Transverse colon (tissue), 3 donors: ENCODE measurements at regions not wholly inside any gene's neighbourhood (a gene's known extent, or its start where the extent isn't known, plus 50 kb on each side); places are given as distances from the start of the nearest gene placed in this dataset.

ENCODE experiments used
- POLR2A ChIP-seq: fragments of 450-650 bp; IDR thresholded peaks from one replicate; pipeline ENCODE4 v1.6.1; 2016; ENCODE audit warnings: antibody characterized with exemption, mild to moderate bottlenecking, moderate library complexity
- TF ChIP-seq, protein P1 (sequence below), 5 experiments: fragments of 200-600 bp in 3 of 5; fragments of 450-650 bp in 2 of 5; sonication (generic) in 3 of 5; IDR thresholded peaks; 1 replicate in 2 of 5; 2 replicates in 3 of 5; pipeline ENCODE4 v1.5.1; 2016 to 2017; ENCODE audit warnings: antibody characterized with exemption in 5 of 5, inconsistent platforms in 3 of 5, mild to moderate bottlenecking in 2 of 5, moderate library complexity in 1 of 5

DNA sequence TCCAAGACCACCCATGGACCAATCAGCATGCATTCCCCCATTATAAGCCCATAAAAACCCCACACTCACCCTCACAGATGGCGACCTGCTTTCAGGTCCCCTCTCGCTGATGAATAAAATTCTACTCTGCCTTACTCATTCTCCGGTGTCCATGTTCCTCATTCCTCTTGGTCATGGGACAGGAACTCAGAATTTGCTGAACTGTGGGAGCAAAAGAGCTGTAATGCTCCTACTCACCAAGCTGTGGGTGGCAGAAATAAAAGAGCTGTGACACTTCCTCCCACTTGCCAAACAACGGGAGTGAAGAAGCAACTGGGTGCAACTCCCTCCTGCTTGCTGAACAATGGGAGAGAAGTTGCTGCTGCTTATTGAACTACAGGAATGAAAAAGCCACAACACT, 168.5 kb upstream of the PCDH18 start:
- no peak for TF ChIP-seq POLR2A
- TF ChIP-seq, protein P1, sequence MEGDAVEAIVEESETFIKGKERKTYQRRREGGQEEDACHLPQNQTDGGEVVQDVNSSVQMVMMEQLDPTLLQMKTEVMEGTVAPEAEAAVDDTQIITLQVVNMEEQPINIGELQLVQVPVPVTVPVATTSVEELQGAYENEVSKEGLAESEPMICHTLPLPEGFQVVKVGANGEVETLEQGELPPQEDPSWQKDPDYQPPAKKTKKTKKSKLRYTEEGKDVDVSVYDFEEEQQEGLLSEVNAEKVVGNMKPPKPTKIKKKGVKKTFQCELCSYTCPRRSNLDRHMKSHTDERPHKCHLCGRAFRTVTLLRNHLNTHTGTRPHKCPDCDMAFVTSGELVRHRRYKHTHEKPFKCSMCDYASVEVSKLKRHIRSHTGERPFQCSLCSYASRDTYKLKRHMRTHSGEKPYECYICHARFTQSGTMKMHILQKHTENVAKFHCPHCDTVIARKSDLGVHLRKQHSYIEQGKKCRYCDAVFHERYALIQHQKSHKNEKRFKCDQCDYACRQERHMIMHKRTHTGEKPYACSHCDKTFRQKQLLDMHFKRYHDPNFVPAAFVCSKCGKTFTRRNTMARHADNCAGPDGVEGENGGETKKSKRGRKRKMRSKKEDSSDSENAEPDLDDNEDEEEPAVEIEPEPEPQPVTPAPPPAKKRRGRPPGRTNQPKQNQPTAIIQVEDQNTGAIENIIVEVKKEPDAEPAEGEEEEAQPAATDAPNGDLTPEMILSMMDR (IDR thresholded peaks at IDR 0.05) = no peak
